MCF 10A (cell line): ENCODE measurements at regions not wholly inside any gene's neighbourhood (a gene's known extent, or its start where the extent isn't known, plus 50 kb on each side); places are given as distances from the start of the nearest gene placed in this dataset.

Experiments used
- BruUV-seq: library from RNA; stranded (reverse); fragments of 400-500 nt; replicated peaks from 2 replicates; lab custom pipeline; 2021; lab: Mats Ljungman, UMichigan
- CTCF ChIA-PET: fragments of 300-600 bp; sonication (Branson Sonifier 250); formaldehyde crosslinking; extraction: SDS; loops from one replicate; lab custom pipeline; 2021; ENCODE audit warnings: antibody characterized with exemption, inconsistent platforms; lab: Yijun Ruan, JAX
- POLR2A ChIA-PET: fragments of 300-600, 350-650 bp; sonication (Branson Sonifier 250); formaldehyde crosslinking; extraction: SDS; loops from one replicate; lab custom pipeline; 2020; ENCODE audit warnings: antibody characterized with exemption, inconsistent platforms; lab: Yijun Ruan, JAX
- DNase-seq: peaks from one replicate; pipeline ENCODE4 v3.0.0-alpha.2; 2018; ENCODE audit not compliant: unreplicated experiment
- H3K27ac Mint-ChIP-seq: one replicate; pipeline ENCODE4 v1.8.0; 2022; ENCODE audit warnings: mild to moderate bottlenecking, low read depth, mixed read lengths; ENCODE audit not compliant: unreplicated experiment
- H3K27me3 Mint-ChIP-seq: one replicate; pipeline ENCODE4 v1.8.0; 2022; ENCODE audit warnings: mixed read lengths; ENCODE audit not compliant: insufficient read depth, unreplicated experiment
- H3K36me3 Mint-ChIP-seq: one replicate; pipeline ENCODE4 v1.8.0; 2022; ENCODE audit warnings: mild to moderate bottlenecking, moderate library complexity, mixed read lengths; ENCODE audit not compliant: insufficient read depth, unreplicated experiment
- H3K4me1 Mint-ChIP-seq: one replicate; pipeline ENCODE4 v1.8.0; 2022; ENCODE audit warnings: mixed read lengths; ENCODE audit not compliant: insufficient read depth, unreplicated experiment
- H3K4me3 Mint-ChIP-seq: one replicate; pipeline ENCODE4 v1.8.0; 2022; ENCODE audit warnings: mild to moderate bottlenecking, moderate library complexity, mixed read lengths; ENCODE audit not compliant: unreplicated experiment
- H3K9me3 Mint-ChIP-seq: one replicate; pipeline ENCODE4 v1.8.0; 2022; ENCODE audit warnings: mixed read lengths; ENCODE audit not compliant: unreplicated experiment
- intact Hi-C: fragments of 100-400 bp; cut with micrococcal nuclease; formaldehyde crosslinking; loops from 2 replicates; pipeline ENCODE4 v1.14.1; 2022
- TF ChIP-seq, protein P1 (sequence below): fragments of 200-600 bp; IDR thresholded peaks from one replicate; pipeline ENCODE4 v1.8.0; 2022; ENCODE audit warnings: antibody characterized with exemption, mild to moderate bottlenecking; ENCODE audit not compliant: unreplicated experiment

DNA sequence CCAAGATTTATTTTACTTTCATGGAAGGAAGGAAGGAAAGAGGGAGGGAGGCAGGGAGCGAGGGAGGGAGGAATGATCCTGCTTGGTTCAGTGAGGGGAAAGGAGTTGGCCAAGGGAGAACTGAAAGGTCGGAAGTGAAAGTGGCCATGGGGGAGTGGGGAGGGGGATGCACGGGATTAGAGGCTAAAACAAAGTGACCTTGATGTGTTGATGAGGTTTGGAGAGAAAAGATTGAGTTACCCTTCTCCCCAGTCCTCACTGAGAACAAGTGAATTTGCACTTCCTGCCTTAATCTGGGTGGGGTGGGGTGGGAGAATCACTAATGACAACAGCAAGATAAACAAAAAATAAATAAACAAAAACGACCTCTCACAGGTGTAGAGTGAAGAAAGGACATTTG lies 212.0 kb upstream of the TLE3 start:
- intact Hi-C loops, result no loop called here
- H3K9me3 Mint-ChIP-seq, result no peaks in the 10 kb centered on the region
- POLR2A ChIA-PET, result no interaction called here

DNA sequence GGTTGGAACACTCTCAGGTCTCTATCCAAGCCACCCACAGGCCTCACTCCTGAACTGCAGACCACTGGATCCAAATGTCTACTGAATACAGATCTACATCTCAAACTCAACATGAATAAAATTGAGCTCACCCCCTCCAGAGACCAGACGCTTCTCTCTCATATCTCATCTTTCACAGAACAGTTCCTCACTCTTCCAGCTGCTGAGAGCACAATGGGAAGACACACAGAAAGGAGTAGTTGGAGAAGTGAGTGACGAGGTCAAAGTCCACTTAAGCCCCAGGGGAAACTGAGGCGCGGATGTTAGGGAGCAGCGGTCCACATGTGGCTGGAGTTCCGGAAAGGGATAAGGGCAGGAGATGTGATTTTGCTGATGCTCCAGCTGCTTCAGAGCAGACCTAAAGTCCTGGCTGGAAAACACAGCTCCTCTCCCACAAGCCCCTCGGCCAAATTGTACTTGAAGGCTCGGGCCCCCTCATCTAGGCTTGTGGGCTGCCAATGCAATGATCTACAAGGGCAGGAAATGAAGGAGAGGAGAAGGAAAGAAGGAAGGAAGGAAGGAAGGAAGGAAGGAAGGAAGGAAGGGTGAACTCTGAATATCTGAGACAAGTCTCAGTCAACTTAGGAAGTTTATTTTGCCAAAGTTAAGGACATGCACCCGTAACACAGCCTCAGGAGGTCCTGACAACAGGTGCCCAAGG lies 211.2 kb upstream of the TLE3 start:
- no peak overlapping the region for H3K27ac Mint-ChIP-seq
- TF ChIP-seq, protein P1, sequence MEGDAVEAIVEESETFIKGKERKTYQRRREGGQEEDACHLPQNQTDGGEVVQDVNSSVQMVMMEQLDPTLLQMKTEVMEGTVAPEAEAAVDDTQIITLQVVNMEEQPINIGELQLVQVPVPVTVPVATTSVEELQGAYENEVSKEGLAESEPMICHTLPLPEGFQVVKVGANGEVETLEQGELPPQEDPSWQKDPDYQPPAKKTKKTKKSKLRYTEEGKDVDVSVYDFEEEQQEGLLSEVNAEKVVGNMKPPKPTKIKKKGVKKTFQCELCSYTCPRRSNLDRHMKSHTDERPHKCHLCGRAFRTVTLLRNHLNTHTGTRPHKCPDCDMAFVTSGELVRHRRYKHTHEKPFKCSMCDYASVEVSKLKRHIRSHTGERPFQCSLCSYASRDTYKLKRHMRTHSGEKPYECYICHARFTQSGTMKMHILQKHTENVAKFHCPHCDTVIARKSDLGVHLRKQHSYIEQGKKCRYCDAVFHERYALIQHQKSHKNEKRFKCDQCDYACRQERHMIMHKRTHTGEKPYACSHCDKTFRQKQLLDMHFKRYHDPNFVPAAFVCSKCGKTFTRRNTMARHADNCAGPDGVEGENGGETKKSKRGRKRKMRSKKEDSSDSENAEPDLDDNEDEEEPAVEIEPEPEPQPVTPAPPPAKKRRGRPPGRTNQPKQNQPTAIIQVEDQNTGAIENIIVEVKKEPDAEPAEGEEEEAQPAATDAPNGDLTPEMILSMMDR, result no peak
- no peaks in the 10 kb centered on the region for H3K27me3 Mint-ChIP-seq
- H3K36me3 Mint-ChIP-seq, result no peaks in the 10 kb centered on the region
- no TSS peak for BruUV-seq
- POLR2A ChIA-PET, result interaction anchor here (1.1 kb wide), 1 partner anchor 28 kb away, joined by 3 read pairs; no protein-coding TSS in a partner anchor
- H3K4me1 Mint-ChIP-seq, result peaks cover 6% of the 10 kb centered on the region
- CTCF ChIA-PET, result no interaction called here
- intact Hi-C loops, result no loop called here
- DNase-seq, result no peak
- H3K4me3 Mint-ChIP-seq, result no peak overlapping the region
- H3K9me3 Mint-ChIP-seq, result no peaks in the 10 kb centered on the region

More for the DNA sequence above, 212.0 kb upstream of the TLE3 start:
- TF ChIP-seq, protein P1, result no peak
- CTCF ChIA-PET, result no interaction called here
- DNase-seq, result no peak
- H3K27ac Mint-ChIP-seq, result no peak overlapping the region
- H3K36me3 Mint-ChIP-seq, result no peaks in the 10 kb centered on the region
- peaks cover 6% of the 10 kb centered on the region for H3K4me1 Mint-ChIP-seq
- no TSS peak for BruUV-seq
- H3K27me3 Mint-ChIP-seq, result no peaks in the 10 kb centered on the region
- H3K4me3 Mint-ChIP-seq, result no peak overlapping the region

DNA sequence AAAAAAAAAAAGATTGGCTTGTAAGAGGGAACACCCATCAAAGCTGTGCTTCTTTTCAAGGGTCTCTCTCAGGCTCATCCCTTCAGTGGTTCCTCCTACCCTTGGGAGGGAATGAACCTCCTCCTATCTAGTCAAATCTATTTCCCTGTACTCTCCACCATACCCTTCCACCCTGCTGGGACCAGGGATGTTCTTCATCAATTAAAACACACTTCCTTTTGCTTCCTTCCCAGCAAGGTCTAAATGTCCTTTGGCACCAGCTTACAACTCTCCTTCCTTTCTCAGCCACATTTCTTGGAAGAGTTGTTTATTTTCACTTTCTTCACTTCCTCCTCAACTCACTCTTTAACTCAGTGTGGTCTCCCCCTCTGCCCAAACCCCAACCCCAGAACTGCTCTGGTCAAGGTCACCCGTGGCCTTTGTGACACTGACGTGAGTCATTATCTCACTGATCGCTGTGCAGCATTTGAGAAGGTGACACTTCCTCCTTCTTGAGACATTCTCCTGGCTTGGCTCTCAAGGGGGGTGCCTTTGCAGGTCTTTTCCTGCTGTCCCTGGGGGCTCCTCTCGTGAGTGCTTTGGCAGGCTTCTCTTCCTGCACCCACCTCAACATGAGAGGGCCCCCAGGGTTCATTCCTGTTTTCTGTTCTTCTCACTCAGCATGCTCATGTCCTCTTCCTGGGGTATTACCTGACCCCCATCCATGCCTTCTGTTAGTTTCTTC lies 210.5 kb upstream of the TLE3 start:
- Mint-ChIP-seq H3K9me3 (no peaks in the 10 kb centered on the region), H3K4me1 (peaks cover 6% of the 10 kb centered on the region), H3K36me3 (no peaks in the 10 kb centered on the region), H3K4me3 (no peak overlapping the region), H3K27me3 (no peaks in the 10 kb centered on the region), H3K27ac (no peak overlapping the region)
- TF ChIP-seq, protein P1, result no peak
- DNase-seq, result no peak
- no TSS peak for BruUV-seq
- intact Hi-C loops, result no loop called here
- ChIA-PET CTCF (no interaction called here), POLR2A (interaction anchor here (0.7 to 1.1 kb wide), 2 partner anchors 28 to 779 kb away, joined by 3 read pairs; no protein-coding TSS in a partner anchor)

DNA sequence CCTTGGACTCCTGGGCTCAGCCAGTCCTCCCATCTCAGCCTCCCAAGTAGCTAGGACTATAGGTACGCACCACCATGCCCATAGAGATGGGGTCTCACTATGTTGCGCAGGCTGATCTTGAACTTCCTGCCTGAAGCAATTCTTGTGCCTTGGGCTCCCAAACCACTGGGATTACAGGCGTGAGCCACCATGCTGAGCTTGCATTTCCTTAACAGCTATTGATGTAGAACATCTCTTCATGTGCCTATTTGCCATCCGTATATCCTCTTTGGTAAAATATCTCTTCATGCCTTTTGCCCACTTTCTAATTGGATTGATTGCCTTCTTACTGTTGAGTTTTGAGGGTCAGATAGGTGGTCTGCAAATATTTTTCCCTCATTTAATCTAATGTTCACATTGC lies 208.9 kb upstream of the TLE3 start:
- Mint-ChIP-seq H3K4me1 (peaks cover 6% of the 10 kb centered on the region), H3K9me3 (no peaks in the 10 kb centered on the region), H3K36me3 (no peaks in the 10 kb centered on the region), H3K27me3 (no peaks in the 10 kb centered on the region), H3K27ac (no peak overlapping the region), H3K4me3 (no peak overlapping the region)
- ChIA-PET CTCF (interaction anchor here (0.6 kb wide), 1 partner anchor 11 kb away, joined by 3 read pairs; no protein-coding TSS in a partner anchor), POLR2A (no interaction called here)
- no peak for DNase-seq
- no TSS peak for BruUV-seq
- intact Hi-C loops, result no loop called here
- TF ChIP-seq, protein P1, result no peak
